ENCODE measurements at regions not wholly inside any gene's neighbourhood (a gene's known extent, or its start where the extent isn't known, plus 50 kb on each side); places are given as distances from the start of the nearest gene placed in this dataset.
"Not testable (repeated sequence)": the region's sequence is repeated elsewhere in the genome, so short reads cannot be mapped to it uniquely, and the experiment has no call there.

DNA sequence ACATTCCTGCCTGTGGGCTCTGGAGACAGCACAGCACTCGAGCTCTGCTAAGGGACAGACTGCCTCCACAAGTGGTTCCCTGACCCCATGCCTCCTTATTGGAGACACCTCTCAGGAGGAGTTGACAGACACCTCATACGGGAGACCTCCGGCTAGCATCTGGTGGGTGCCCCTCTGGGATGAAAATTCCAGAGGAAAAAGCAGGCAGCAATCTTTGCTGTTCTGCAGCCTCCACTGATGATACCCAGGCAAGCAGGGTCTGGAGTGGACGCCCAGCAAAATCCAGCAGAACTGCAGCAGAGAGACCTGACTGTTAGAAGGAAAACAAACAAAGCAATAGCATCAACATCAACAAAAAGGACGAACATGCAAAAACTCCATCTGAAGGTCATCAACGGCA is 639.4 kb downstream of the SLC16A7 start:
- 79 to 82% methylated on average over 3 to 6 of the region's 6 CpGs for WGBS, 2 donors
- no peak overlapping the region for H3K4me3 ChIP-seq
- no peaks in the 10 kb centered on the region for H3K9me3 ChIP-seq
- H3K36me3 ChIP-seq = no peaks in the 10 kb centered on the region
- no peak for DNase-seq
- H3K27me3 ChIP-seq = no peaks in the 10 kb centered on the region
- no peak for ATAC-seq (ENCODE audit: low FRiP score in 2 of 2)
- TF ChIP-seq, protein P1, sequence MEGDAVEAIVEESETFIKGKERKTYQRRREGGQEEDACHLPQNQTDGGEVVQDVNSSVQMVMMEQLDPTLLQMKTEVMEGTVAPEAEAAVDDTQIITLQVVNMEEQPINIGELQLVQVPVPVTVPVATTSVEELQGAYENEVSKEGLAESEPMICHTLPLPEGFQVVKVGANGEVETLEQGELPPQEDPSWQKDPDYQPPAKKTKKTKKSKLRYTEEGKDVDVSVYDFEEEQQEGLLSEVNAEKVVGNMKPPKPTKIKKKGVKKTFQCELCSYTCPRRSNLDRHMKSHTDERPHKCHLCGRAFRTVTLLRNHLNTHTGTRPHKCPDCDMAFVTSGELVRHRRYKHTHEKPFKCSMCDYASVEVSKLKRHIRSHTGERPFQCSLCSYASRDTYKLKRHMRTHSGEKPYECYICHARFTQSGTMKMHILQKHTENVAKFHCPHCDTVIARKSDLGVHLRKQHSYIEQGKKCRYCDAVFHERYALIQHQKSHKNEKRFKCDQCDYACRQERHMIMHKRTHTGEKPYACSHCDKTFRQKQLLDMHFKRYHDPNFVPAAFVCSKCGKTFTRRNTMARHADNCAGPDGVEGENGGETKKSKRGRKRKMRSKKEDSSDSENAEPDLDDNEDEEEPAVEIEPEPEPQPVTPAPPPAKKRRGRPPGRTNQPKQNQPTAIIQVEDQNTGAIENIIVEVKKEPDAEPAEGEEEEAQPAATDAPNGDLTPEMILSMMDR (IDR thresholded peaks at IDR 0.05) = no peak
- TF ChIP-seq POLR2AphosphoS5 (IDR thresholded peaks at IDR 0.05) = no peak
- no peak for TF ChIP-seq POLR2A (IDR thresholded peaks at IDR 0.05)
- no peak for TF ChIP-seq EP300 (IDR thresholded peaks at IDR 0.05)
- H3K4me1 ChIP-seq = no peaks in the 10 kb centered on the region
- no peak overlapping the region for H3K27ac ChIP-seq

DNA sequence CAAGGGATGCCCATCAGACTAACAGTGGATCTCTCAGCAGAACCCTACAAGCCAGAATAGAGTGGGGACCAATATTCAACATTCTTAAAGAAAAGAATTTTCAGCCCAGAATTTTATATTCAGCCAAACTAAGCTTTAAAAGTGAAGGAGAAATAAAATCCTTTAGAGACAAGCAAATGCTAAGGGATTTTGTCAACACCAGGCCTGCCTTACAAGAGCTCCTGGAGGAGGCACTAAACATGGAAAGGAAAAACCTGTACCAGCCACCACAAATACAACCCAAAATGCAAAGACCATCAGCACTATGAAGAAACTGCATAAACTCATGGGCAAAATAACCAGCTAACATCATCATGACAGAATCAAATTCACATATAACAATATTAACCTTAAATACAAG is 640.6 kb downstream of the SLC16A7 start:
- ATAC-seq (ENCODE audit: low FRiP score in 2 of 2); H3K9me3 ChIP-seq; H3K4me1 ChIP-seq; H3K27ac ChIP-seq; H3K36me3 ChIP-seq; DNase-seq; H3K4me3 ChIP-seq; H3K27me3 ChIP-seq: not testable (repeated sequence)

DNA sequence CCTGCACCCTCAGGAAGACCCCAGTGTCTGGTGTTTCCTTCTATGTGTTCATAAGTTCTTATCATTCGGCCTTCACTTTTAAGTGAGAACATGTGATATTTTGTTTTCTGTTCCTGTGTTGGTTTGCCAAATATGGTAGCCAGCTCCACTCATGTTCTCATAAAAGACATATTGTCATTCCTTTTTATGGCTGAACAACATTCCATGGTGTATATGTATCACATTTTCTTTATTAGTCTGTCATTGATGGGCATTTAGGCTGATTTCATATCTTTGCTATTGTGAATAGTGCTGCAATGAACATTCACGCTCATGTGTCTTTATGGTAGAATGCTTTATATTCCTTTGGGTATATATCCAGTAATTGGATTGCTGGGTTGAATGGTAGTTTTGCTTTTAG is 645.1 kb downstream of the SLC16A7 start:
- H3K27ac ChIP-seq = no peak overlapping the region
- no peak for DNase-seq
- WGBS, 2 donors = 86 to 87% methylated on average over 2 of the region's 2 CpGs
- no peaks in the 10 kb centered on the region for H3K27me3 ChIP-seq
- no peaks in the 10 kb centered on the region for H3K4me1 ChIP-seq
- TF ChIP-seq, protein P1 (IDR thresholded peaks at IDR 0.05) = no peak
- H3K4me3 ChIP-seq = no peak overlapping the region
- ATAC-seq (ENCODE audit: low FRiP score in 2 of 2) = no peak
- H3K36me3 ChIP-seq = no peaks in the 10 kb centered on the region
- no peaks in the 10 kb centered on the region for H3K9me3 ChIP-seq

DNA sequence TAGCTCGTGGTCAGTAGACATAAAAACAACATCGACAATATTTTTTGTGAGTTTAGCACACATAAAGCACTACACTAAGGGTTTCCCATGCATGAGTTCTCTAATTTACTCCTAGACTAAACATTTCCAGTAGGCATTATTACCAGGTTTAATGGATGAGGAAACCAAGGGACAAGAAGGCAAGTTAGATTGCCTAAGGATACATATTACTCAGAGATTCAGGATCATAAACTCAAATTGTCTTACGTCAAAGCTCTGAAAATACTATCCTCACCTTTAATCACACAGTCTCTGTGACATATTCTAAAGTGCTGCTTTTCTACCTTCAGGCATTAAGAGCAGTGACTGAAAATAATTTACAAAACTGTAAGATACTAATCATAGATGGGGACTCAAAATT is 655.3 kb downstream of the SLC16A7 start:
- 31 to 48% methylated on average over 2 to 3 of the region's 3 CpGs for WGBS, 2 donors
- DNase-seq (no peak), ATAC-seq (ENCODE audit: low FRiP score in 2 of 2) (no peak)
- no peak for TF ChIP-seq POLR2A (IDR thresholded peaks at IDR 0.05)
- H3K36me3 ChIP-seq = no peaks in the 10 kb centered on the region
- no peak overlapping the region for H3K4me3 ChIP-seq
- H3K27me3 ChIP-seq = no peaks in the 10 kb centered on the region
- H3K9me3 ChIP-seq = no peaks in the 10 kb centered on the region
- no peak overlapping the region for H3K27ac ChIP-seq
- no peaks in the 10 kb centered on the region for H3K4me1 ChIP-seq

DNA sequence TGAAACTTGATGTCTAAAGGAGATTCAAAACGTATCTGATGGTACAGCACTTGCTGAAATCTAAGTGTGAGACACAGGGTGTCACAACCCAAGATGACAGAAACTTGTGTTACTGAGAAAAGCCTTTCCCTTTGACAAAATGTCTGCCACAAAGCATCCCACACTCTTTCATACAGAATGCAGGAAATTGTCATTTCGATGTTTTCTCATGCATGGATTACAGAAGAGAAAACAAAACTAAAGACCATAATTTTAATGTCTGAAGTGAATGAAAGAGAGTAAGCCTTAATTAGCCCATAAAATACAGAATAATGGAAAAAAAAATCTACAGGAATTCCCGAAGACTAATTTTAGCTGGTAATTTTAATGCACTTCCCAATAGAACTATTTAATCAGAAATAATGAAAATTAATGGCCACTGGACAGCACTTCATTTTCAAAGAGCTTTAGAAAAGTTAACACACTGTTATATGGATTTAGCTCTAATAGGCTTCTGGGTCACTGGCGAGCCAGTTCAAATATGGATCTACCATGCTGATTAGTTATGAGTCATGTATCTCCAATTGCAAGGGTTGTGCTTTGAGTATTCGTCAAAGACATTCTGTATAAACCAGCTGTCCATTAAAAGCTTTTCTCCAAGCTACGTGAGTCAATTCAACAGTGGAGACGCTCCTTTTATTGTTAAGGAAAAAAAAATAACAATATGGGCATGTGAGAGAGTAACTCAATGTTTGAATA is 656.7 kb downstream of the SLC16A7 start:
- Histone ChIP-seq H3K4me1 (no peaks in the 10 kb centered on the region), H3K36me3 (no peaks in the 10 kb centered on the region), H3K9me3 (no peaks in the 10 kb centered on the region), H3K4me3 (no peak overlapping the region), H3K27me3 (no peaks in the 10 kb centered on the region), H3K27ac (no peak overlapping the region)
- DNase-seq (no peak), ATAC-seq (ENCODE audit: low FRiP score in 2 of 2) (no peak)
- 82 to 85% methylated on average over 7 of the region's 7 CpGs for WGBS, 2 donors
- TF ChIP-seq POLR2AphosphoS5 (IDR thresholded peaks at IDR 0.05) (no peak), POLR2A (IDR thresholded peaks at IDR 0.05) (no peak), EP300 (IDR thresholded peaks at IDR 0.05) (no peak)
- TF ChIP-seq, protein P1 (IDR thresholded peaks at IDR 0.05) = no peak

DNA sequence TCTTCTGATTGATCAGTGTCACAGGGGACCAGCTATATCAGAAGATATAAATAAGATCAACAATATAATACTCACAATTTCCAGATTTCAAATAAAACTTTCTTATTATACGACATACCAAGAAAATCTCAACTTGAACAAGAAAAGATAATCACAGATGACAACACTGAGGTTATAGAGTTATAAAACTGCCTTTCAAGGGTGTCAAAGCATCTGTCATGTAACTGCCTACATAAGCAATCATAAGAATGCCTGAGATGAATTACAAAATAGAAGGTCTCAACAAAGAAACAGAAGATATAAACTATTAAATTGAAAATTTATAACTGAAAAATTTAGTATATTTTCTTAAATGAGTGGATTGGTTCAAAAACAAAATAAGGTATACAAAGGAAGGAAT is 659.2 kb downstream of the SLC16A7 start:
- 88 to 89% methylated on average over 1 of the region's 1 CpG for WGBS, 2 donors
- ATAC-seq (ENCODE audit: low FRiP score in 2 of 2) = no peak

More for the DNA sequence above, 659.2 kb downstream of the SLC16A7 start:
- Histone ChIP-seq H3K4me3 (no peak overlapping the region), H3K9me3 (no peaks in the 10 kb centered on the region), H3K27me3 (no peaks in the 10 kb centered on the region), H3K4me1 (no peaks in the 10 kb centered on the region), H3K36me3 (no peaks in the 10 kb centered on the region), H3K27ac (no peak overlapping the region)
- TF ChIP-seq POLR2A (IDR thresholded peaks at IDR 0.05) (no peak), EP300 (IDR thresholded peaks at IDR 0.05) (no peak), POLR2AphosphoS5 (IDR thresholded peaks at IDR 0.05) (no peak)
- TF ChIP-seq, protein P1 (IDR thresholded peaks at IDR 0.05) = no peak
- DNase-seq = no peak
